Hepatocyte (in vitro differentiated cells): ENCODE measurements at regions not wholly inside any gene's neighbourhood (a gene's known extent, or its start where the extent isn't known, plus 50 kb on each side); places are given as distances from the start of the nearest gene placed in this dataset.

Experiments
- EZH2 ChIP-seq: fragments of 200-600 bp; sonication (generic); IDR thresholded peaks from 2 replicates; pipeline ENCODE4 v1.6.1; 2016; ENCODE audit warnings: antibody characterized with exemption, mild to moderate bottlenecking, borderline replicate concordance
- TF ChIP-seq, protein P1 (sequence below): fragments of 200-600 bp; sonication (generic); IDR thresholded peaks from 2 replicates; pipeline ENCODE4 v1.5.1; 2016; ENCODE audit warnings: antibody characterized with exemption, mild to moderate bottlenecking; ENCODE audit not compliant: poor library complexity

DNA sequence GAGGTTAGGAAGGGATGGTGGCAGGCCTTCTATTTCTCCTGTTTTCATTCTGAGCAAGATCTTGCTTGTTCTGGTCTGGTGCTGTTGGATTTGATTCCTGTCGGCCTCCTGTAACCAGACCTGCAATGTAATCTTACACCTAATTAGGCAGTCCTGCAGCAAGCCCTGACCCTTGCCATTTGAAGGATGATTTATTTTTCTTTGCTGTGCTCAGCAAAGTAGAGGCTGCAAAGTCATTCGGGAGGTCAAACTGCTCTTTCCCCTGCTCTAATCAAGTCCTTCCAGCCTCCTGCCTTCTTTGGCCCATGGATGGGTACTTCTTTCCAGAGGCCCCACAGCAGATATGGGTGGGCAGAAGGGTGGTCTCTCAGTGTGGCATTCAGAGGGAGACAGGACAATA lies 417.7 kb upstream of the USP24 start:
- TF ChIP-seq, protein P1, sequence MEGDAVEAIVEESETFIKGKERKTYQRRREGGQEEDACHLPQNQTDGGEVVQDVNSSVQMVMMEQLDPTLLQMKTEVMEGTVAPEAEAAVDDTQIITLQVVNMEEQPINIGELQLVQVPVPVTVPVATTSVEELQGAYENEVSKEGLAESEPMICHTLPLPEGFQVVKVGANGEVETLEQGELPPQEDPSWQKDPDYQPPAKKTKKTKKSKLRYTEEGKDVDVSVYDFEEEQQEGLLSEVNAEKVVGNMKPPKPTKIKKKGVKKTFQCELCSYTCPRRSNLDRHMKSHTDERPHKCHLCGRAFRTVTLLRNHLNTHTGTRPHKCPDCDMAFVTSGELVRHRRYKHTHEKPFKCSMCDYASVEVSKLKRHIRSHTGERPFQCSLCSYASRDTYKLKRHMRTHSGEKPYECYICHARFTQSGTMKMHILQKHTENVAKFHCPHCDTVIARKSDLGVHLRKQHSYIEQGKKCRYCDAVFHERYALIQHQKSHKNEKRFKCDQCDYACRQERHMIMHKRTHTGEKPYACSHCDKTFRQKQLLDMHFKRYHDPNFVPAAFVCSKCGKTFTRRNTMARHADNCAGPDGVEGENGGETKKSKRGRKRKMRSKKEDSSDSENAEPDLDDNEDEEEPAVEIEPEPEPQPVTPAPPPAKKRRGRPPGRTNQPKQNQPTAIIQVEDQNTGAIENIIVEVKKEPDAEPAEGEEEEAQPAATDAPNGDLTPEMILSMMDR: no peak
- TF ChIP-seq EZH2: no peak
